HG03354 (cell line): ENCODE measurements at regions not wholly inside any gene's neighbourhood (a gene's known extent, or its start where the extent isn't known, plus 50 kb on each side); places are given as distances from the start of the nearest gene placed in this dataset.

Experiments used
- ATAC-seq: cut with Tn5 transposase; IDR thresholded peaks from one replicate; pipeline ENCODE4 v1.9.1; 2021; ENCODE audit warnings: mild to moderate bottlenecking; ENCODE audit not compliant: unreplicated experiment, poor library complexity, severe bottlenecking

DNA sequence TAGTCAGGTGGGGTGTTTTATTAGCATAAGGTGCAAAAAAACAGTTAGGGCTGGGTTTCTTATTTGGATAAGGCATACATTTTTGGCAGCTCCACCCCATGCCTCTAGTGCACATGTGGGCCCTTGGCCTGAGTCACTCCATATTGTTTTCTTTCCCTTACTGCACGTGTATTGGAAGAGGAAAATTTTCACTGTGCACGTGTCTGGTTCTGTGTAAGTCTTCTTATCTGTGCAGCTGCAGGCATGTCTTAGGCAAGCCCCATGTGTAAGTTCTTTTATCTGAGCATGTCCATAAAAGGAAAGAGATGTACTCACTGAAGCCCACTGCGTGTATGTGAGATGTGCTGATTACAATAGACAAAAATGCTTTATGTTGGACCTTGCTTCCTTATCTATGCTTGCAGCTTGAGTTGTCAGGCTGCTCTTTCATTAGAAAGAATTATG is 540.3 kb upstream of the IGFBP3 start:
- no peak for ATAC-seq

DNA sequence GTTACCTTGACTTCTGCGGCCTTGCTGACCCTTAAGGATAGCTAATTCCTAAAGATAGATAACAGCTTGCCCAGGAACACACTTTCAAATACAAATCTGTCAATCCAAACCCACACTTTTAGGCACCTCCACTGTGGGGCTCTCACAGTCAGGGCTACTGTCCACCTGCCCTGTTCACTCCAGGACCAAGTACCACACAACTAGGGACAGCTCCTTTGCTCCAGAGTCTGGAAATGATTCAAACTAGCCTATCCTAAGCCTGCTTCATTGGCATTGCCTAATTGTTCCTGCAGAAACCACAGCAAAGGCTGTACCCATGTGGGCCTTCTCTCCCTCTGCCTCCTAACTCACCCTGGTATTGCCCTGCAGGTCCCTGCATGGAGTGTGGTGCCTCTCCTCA is 538.9 kb upstream of the IGFBP3 start:
- ATAC-seq: no peak

DNA sequence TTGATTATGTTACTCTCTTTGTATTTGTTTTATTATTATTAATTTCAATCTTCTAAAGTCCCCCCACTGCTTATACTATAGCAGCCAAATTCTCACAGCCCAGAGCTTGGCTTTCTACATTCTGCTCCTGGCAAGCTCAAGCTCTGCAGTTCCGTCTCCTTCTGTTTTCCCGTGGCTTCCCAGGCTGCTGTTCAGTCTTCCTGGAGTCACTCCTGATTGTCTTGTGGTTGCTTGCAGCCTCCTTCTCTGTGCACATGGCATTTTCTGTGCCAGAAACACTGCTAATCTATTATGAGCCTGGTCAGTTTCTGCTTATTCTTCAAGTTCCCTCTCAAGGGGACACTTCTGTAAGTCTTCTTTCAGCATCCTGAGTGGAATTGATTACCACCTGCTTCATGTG is 533.7 kb upstream of the IGFBP3 start:
- ATAC-seq: no peak

DNA sequence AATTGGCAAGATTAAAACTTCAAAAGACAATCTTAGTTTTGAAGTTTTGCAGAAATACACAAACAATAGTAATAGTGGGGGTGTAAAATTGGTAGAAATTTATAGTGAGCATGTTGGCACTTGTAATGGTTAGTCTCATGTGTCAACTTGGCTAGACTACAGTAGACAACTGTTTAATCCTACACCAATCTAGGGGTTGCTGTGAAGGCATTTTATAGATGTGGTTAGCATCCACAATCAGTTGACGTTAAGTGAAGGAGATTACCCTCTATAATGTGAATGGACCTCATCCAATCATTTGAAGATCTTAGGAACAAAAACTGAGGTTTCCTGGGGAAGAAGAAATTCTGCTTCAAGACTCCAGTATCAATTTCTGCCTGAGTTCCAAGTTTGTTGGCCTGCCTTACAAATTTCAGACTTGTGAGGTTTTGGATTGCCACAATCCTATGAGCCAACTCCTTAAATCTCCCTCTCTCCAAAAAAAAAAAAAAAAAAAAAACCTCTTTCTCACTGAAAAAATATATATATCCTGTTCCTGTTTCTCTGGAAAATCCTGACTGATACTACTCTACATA is 531.6 kb upstream of the IGFBP3 start:
- ATAC-seq: no peak

DNA sequence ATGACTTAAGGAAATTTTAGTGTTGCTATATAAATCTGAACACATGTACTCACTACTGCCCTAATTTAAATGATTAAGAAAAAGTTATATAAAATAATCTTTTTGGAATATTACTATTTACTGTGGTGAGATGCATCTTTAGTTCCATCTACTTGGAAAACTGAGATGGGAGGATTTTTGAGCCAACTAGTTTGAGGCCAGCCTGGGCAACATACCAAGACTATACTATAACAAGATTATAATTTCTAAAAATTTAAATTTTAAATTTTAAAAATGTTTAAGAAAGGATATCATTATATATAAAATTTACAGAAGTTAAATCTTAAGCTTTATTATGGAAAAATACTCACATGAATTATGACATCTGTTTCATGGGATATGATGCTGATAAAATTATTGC is 530.8 kb upstream of the IGFBP3 start:
- ATAC-seq: no peak

DNA sequence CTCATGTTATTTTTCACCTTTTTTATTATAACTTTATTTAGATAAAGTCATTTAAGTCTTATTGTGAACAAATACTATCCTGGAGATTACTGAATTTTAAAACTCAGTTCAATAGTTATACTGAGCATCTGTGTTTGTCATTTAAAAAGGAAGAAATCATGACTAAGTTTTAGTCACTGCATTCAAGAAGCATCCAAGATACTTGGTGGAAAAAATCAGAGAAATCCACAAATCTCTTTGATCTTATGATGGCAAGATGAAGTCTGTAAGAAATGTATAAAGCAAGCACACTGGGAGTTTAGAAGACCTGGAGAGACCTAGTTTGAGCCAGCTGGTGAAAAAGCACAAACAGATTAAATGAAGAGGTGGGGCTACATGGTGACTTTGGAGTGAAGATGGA is 529.8 kb upstream of the IGFBP3 start:
- no peak for ATAC-seq

DNA sequence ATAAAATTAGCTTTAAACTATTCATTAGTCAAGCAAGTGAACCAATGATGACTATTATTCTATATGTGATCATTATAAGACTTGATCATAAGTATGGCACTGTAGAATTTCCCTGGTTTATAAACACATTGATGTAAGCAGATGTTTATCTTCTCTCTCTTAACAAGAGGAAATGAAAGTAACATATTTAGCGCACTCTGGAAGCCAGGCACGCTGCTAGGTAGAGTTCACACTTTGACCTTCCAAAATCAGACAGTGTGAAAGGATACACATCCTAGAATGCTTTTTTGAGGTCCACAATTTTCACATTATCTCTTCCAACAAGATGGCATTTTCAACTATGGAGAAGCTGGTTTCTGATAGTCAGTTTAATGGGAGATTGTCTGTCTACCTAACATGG is 529.4 kb upstream of the IGFBP3 start:
- no peak for ATAC-seq

DNA sequence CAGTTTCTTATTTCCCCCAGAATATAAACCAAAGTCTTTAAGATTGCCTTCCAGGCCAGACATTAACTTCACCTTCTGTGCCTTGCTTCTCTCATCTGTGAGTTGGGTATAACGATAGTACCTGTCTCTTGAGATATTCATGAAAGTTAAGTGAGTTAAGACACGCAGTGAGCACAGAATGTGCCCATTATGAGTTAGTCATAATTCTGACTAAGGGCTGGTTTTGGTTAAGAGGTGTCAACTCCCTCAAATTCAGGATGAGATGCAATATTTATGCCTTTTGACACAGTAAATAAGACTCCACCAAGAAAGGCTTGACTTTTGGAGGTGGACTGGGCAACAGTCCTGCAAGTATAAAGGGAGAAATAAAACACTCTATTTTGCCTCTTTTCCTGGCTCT is 528.7 kb upstream of the IGFBP3 start:
- ATAC-seq: no peak

DNA sequence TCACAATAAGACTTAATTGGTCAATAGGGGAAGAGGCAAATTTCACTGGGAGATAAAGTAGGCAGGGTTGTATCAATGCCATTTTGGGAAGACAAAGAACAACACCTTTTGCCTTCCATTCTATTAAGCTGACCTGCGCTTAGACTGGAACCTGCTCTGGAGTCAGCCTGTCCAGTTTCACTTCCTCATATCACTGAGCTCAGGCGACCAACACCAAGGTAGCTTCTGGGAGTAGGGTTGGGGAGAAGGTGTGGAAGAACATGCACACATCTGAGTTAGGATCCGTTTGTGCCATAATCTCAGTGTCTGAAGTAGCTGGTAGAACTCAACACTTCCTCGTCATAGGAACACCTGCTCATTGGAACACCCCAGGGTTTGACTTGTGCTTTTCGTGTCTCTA is 527.4 kb upstream of the IGFBP3 start:
- ATAC-seq: no peak

DNA sequence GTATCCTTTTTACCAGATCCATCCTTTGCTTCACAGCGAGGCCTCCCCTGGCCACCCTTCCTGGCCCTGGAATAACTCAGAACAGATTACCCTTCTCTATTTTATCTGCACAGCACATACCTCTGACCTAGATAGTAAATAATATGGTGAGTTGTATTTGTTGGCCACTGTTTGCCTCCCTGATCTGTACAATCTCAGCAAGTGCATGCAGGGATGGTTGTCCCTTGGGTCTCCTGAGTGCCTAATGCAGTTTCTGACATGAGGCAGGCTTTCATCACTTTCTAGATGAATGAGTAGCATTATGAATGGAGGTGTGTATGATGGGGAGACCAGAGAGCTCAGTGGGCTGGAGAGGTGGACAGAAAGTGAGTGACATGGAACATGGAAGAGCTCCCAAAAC is 525.1 kb upstream of the IGFBP3 start:
- no peak for ATAC-seq

DNA sequence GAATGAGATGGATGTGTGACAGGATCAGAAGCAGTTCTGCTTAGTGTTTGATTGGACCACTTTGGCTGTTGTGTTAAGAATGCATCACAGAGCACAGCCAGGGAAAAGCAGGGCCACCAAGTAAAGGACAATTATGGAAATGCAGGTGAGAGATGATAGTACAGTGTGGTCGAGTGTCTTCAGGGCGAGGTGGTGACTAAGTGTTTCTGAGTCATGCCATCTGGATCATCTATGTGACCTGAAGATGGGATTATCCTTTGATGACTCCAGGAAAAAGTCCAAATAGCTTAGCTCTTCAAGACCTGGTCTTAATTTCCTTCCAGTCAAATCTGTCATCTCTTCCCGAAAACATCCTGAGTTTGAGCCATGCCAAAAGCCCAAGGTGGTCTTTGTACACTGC is 523.2 kb upstream of the IGFBP3 start:
- no peak for ATAC-seq

DNA sequence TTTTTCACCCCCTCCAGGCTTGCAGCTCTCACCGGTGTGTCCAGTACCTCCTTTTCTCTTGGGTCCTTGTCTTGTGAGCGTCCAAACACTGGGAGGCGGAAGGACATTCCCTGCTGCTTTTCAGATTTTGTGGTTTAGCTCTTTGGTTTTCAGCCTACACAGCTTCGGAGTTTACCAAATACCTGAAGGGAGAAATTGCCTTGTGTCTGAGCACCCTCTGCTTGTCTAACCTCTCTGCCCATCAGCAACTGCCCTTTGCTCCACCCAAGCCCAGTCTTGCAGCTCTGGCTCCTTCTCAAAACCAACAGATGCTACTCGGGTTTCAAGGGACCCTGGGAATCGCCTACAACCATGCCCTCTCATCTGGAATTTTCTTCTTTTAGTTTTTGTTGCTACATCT is 519.1 kb upstream of the IGFBP3 start:
- no peak for ATAC-seq

DNA sequence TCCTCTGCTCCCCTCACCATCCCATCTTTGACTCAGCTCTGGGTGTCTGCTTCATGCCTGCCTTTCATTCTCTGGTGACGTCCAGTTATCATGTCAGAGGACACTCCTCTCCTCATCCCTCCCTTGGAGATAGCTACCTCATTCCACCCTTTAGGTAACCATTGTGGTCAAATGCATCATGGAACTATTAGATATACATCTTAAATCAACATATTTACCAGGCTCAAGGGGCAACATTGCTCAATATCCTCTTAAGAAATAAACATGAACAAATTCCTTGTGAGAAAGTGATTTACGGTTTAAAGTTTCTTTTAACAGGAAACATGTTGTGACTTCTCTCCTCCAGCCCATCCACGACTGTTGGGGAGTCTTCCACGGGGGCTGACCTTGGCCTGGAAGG is 511.6 kb upstream of the IGFBP3 start:
- no peak for ATAC-seq

DNA sequence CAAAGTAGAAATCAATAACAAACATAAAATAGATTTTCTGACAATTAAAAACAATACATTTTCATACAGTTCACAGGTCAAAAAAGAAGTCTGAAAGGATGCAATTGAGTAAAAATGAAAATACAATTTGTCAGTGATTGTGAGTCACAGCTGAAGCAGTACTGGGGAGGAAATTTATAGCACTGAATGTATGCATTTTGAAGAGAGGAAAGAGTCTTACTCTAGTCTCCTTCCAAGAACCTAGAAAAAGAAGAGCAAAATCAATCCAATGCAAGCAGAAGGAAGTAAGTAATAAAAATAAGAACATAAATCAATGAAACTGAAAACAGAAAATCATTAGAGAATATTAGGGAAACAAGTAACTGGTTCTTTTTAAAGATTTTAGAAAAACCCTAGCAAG is 507.2 kb upstream of the IGFBP3 start:
- ATAC-seq: no peak

DNA sequence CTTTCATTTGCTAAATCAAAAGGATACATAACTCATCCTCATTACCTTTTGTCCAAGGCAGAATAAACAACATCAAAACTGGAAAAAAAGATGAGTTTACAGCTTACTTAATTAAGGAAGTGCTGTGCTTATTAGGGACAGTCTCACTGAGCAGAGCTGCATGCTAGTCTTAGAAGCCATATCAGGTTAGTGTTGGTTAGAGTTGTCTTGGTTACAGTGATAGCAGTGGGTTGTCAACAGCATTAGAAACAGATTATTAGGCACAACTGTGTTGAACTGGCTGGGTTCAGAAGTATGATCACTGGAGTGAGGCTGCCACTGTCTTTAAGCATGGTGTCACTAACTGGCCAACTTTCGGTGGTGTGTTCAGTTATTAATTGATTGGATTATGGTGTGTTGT is 503.9 kb upstream of the IGFBP3 start:
- no peak for ATAC-seq

DNA sequence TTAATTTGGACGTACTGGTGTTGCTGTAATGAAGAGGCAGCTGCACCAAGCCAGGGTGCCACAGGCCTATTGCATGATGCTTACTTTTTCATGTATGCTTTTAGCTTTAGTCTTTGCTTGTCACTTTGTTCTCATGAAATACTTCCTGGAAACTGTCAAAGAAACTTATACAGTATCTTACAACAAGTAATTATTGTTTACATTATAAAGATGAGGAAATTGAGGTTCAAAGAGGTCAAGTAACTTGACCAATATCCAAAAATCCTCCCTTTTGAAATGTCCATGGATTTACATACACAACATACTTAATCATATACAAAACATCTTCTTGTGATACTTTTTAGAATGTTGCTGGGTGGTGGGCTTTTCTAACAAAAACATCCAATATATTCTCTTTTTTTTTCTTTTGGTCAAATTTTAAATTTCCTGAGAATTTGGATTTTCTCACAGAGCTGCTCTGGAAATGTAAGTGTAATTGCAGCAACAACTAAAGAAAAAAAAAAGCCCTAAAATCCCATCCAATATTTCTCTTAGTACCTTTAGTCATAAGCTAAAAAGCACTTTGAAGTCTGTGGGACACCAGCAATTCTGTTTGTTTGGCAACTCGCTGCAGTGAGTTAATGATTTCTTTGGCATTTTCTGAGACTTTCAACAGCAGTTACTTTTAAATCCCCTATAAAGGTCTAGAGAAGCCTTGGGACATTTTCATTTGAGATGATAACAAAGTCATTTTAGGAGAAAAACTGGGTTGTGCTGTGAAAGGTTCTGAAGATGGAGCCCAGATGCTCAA is 500.6 kb upstream of the IGFBP3 start:
- no peak for ATAC-seq

DNA sequence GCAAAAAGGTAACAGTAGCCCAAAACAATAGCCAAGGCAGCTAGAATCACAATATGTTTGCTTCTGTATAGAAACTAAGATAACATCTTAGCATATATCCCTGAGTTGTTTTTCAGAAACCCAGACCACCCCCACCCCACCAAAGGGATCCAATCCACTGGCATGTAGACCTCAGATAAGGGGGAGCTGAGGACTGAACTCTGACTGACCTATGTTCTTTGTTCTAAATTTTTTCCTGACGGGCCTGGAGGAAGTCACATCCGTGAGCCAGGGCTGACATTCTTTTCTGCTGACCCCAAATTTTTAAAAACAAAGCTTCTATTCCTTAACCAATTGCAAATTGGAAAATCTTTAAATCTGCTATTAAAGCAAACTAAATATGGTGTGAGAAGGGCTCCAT is 493.9 kb upstream of the IGFBP3 start:
- ATAC-seq: no peak

DNA sequence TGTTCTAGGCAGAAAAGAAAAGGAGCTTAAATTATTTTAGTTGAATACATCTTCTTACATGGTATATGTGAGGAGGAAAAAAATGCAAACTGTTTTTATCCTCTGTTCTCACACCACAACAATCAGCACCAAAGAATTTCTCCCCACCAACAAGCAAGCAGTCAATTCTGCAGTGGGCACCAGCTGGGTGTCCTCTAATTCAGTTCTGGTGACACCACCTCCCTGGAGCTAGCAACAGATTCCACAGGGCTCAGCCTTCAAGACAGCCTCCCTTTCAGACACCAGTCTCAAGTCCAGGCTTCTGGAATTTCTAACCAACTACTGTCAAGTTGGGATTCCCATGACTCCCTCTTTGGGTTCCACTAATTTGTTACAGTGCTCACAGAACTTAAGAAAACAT is 490.2 kb upstream of the IGFBP3 start:
- ATAC-seq: no peak

DNA sequence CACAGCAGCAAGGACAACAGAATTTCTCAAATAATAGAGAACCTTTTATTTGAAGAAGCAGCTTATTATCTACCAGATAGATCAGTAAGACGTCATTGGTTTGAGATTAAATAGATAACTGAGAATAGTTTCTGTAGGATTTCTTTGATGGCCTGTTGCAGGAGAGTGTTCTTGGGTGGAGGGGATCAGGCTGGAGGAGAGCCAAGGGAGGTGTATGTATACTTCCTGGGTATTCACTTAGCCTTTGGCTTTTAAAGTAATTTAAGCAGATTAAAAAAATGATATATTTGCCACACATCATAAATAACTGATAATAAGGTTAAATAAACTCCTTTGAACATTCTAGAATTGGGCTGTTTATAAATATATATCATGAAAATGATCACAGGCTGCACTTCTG is 486.1 kb upstream of the IGFBP3 start:
- ATAC-seq: no peak

DNA sequence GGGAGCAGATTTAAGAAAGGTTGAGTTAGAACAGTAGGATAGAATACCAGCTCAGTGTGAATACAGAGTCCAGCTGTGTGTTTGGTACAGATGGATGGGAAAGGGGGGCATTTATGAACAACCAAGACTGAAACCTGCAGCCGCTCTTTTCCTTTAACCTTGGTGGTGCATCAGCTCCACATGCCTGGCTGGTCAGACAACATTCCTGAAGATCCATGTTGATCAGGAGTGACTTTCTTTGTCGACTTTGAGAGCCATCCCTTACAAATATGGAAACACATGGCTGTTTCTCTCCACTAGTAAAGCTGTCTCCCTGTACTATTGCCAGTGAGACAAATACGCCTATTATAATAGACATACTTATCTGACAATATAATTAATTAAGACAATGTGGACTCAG is 476.5 kb upstream of the IGFBP3 start:
- ATAC-seq: no peak

DNA sequence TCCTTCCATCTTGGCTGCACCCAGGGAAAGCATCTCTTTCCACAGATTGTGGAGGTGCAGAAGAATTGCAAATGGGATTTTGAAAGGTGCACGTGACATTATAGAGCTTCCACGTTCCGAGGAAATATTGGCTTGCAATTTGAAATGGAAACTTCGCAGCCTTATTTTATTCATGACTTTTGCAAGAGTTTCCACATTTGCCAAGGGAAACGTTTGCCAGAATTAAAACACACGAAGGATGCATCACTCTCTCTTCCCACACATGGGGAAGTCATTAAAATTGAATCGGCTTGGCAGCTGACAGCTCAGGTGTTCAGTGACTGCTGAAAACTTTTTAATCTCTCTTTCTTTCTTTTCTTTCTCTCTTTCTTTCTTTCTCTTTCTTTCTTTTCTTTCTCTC is 475.4 kb upstream of the IGFBP3 start:
- ATAC-seq: no peak

DNA sequence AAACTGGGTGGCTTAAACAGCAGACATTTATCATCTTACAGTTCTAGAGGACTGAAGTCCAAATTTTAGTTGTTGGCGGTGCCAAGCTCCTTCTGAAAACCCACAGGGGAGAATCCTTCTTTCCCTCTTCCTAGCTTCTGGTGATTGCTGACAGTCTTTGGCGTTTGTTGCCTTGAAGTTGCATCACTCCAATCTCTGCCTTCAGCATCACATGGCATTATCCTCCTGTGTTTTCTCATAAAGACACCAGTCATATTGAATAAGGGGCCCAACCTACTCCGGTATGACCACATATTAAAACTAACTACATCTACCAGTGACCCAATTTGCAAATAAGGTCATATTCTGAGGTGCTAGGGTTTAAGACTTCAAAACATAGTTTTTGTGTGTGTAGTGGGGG is 472.1 kb upstream of the IGFBP3 start:
- ATAC-seq: no peak
